AML-193 (cell line): ENCODE measurements at regions not wholly inside any gene's neighbourhood (a gene's known extent, or its start where the extent isn't known, plus 50 kb on each side); places are given as distances from the start of the nearest gene placed in this dataset.

Source experiments
- DNase-seq, 2 experiments: peaks; one replicate each; lab custom pipeline; 2025; lab: John Stamatoyannopoulos, UW

DNA sequence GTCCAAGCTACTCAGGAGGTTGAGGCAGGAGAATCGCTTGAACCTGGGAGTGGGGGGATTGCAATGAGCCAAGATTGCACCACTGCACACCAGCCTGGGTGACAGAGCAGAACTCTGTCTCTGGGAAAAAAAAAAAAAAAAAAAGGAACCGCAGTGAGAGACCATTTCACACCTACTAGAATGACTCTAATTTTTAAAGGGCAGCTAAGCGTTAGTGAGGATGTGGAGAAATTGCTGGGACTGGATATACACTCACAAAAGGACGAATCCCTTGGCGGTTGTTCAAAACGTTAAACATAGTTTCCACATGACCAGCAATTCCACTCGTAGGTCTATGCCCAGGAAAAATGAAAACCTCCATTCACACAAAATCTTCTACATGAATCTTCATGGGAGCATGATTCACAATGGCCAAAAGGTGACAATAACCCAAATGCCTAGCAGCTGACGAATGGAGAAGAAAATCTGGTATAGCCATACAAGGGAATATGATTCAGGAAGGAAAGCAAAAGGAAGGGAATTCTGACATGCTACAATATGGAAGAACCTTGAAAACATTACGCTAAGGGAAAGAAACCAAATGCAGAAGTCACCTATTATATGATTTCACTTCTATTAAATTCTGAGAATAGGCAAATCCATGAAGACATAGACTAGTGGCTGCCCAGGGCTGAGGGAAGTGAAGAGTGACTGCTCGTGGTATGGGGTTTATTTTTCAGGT, 127.0 kb downstream of the CHSY1 start:
- DNase-seq = peak; percentile 61 to 67

DNA sequence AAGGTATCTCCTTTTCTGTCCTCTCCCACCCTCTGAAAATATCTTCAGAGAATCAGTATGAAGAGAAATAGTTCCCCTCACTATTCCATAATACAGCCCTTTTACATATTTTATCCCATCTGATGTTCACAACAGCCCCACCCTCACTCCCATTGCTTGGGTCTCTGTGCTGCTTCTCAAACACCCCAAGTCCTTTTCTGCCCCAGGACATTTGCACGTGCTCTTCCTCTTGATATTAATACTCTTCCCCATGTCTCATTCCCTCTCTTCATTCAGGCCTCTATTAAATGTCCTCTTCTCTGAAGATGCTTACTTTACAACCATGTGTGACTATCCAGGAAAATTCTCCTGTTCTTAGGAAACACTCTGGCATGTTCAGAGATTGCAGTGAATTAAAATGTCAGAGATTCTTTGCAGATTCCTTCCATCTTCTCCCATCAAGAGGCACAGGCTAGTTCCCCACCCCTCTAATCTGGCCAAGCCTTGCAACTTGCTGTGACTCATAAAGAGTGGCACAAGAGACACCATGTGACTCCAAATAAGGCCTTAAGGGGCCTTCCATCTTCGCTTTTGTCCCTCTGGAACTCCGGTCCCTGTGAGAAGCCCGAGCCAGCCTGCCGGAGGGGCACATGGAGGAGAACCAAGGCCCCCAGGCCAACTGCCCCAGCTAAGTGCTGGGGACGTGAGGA, 128.5 kb downstream of the CHSY1 start:
- DNase-seq = no peak

DNA sequence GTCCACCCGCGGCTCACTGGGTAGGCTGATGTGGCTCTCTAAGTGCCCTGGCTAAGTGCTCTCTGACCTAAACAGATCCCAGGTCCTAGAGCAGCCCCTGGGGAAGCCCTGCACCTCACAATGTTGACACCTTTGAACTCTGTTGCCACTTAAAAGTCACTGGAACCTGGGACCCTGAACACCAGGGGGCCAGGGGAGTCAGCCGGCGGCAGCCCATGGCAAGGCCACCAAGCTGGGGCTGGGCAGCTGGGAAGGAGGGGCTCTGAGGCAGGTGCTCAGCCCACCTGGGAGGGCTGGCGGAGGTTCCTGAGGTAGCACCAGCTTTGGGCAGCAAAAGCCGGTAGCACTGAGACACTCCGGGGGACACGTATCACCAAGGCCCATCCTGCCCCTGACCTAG, 129.0 kb downstream of the CHSY1 start:
- DNase-seq = no peak

DNA sequence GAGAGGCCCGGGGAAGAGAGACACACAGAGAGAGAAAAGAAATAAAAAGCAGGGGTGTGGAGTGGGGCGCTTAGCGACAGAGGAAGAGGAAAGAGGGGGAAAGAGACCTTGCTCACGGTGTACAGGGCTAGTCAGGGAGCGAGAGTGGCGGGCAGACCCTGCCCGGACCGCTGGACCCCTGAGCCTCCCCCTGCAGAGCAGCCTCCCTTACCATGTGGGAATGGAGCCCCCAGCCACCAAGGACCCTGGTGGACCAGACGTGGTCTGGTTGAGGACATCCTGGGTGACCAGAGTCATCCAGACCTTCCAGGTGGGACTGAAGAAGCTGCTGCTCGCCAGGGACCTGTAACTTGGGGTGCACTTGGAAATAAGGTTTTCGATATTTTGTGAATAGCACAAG, 129.6 kb downstream of the CHSY1 start:
- no peak for DNase-seq

DNA sequence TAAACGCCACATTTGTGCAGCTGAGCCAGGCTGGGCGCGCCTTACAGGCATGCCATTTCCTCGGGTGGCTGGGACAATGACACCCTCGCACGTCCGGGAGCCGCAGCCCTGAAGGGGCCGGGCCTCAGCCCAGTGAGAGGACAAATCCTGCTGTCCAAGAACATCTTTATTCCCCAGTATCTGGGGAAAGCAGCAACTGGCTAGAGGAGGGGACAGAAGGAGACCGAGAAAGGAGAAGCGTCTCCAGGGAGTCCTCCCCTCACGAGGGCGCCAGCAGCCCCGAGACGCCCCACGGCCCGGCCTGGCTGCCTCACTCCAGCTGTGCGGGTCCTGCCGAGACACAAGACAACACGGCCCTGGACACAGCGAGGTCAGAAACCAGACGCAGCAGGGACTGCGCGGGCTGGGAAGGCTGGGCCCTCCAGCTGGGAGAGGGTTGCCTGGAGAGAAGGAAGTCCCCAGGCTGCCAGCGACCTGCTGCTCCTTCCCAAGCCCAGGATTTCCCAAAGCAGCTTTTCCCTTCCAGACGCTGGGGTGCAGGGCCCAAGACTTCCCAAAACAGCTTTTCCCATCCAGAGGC, 130.2 kb downstream of the CHSY1 start:
- DNase-seq = peak in 1 of 2 experiments; percentile 19

DNA sequence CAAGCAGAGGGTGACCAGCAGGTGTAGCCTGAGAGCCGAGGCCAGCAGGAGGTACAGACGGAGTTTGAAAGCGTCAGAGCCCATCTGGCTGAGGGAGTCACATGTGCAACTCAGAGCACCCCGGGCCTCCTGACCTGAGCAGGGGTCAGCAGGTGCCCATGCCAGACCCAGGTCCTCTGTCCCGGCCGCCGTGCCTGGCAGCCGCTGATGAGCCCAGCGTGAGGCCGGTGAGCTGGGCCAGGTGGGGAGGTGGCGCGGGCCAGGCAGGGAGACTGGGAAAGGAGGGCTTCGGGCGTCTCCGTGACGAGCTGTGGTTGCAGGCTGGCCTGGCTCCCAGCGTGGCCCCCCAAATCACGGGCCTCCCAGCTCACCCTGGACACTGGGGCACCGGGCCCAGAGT, 130.9 kb downstream of the CHSY1 start:
- DNase-seq = no peak

DNA sequence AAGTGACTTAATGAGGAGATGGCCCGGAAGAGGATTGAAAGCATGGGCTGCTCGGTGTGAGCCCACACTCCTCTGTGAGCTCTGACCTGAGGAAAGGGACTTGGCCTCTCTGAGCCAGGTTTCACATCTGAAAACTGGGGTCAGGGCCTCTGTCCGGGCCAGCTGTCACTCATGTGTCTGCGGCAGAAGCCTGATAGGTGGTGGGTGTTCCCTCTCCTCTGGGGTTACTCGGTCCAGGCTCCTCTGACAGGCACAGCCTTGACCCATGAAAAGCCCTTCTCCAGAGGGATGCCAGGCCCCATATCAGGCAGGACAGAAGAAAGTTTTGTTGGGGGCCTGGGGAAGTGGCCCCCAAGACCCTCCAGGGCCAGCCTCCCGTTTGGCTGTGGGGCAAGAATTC, 131.4 kb downstream of the CHSY1 start:
- DNase-seq = no peak
